HEK293T (cell line): ENCODE measurements at regions not wholly inside any gene's neighbourhood (a gene's known extent, or its start where the extent isn't known, plus 50 kb on each side); places are given as distances from the start of the nearest gene placed in this dataset.

Experiments
- ARNT ChIP-seq: fragments of 450-650 bp; IDR thresholded peaks from 2 replicates; pipeline ENCODE4 v1.6.1; 2017; ENCODE audit warnings: mild to moderate bottlenecking
- BHLHE40 ChIP-seq: fragments of 450-650 bp; IDR thresholded peaks from 2 replicates; pipeline ENCODE4 v1.6.1; 2016; ENCODE audit warnings: mild to moderate bottlenecking, moderate library complexity, borderline replicate concordance
- CTBP1 ChIP-seq: fragments of 450-650 bp; IDR thresholded peaks from 2 replicates; pipeline ENCODE4 v1.6.1; 2016; ENCODE audit warnings: borderline replicate concordance
- FOXA1 ChIP-seq: fragments of 450-650 bp; IDR thresholded peaks from 2 replicates; pipeline ENCODE4 v1.6.1; 2016; ENCODE audit warnings: mild to moderate bottlenecking
- FOXK2 ChIP-seq: fragments of 450-650 bp; IDR thresholded peaks from 2 replicates; pipeline ENCODE4 v1.6.1; 2016; ENCODE audit warnings: mild to moderate bottlenecking
- FOXM1 ChIP-seq: fragments of 450-650 bp; IDR thresholded peaks from 2 replicates; pipeline ENCODE4 v1.6.1; 2017; ENCODE audit warnings: mild to moderate bottlenecking, borderline replicate concordance
- HDGF ChIP-seq: fragments of 450-650 bp; IDR thresholded peaks from 2 replicates; pipeline ENCODE4 v1.6.1; 2017; ENCODE audit warnings: antibody characterized with exemption, borderline replicate concordance
- LEF1 ChIP-seq: fragments of 450-650 bp; IDR thresholded peaks from 2 replicates; pipeline ENCODE4 v1.6.1; 2017; ENCODE audit warnings: mild to moderate bottlenecking, borderline replicate concordance
- NFRKB ChIP-seq: fragments of 450-650 bp; IDR thresholded peaks from 2 replicates; pipeline ENCODE4 v1.6.1; 2016; ENCODE audit warnings: mild to moderate bottlenecking, moderate library complexity
- SUZ12 ChIP-seq: fragments of 450-650 bp; IDR thresholded peaks from 2 replicates; pipeline ENCODE4 v1.6.1; 2016; ENCODE audit warnings: mild to moderate bottlenecking
- TARDBP ChIP-seq: fragments of 450-650 bp; IDR thresholded peaks from 2 replicates; pipeline ENCODE4 v1.6.1; 2016
- ZNF384 ChIP-seq: fragments of 450-650 bp; IDR thresholded peaks from 2 replicates; pipeline ENCODE4 v1.6.1; 2016

DNA sequence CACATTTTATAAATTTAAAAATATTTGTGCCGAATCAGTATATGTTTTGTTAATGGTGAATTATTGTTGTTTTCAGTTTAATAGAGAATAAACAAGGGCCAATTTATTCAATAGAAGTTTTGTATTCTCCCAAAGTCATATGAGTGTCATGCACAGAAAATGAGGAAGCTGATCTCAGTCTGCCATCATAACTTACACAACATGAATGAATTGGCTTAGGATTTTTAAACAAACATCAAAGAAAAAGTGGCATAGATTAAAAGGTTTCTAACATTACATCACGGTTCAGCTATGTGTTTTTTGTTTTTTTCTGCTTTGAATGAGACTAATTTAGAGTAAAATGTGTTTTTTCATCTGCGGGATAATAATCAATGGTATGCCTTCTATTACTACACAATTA, 123.4 kb upstream of the CTNNA2 start:
- TF ChIP-seq CTBP1: no peak
- no peak for TF ChIP-seq SUZ12
- TF ChIP-seq FOXA1: no peak
- TF ChIP-seq TARDBP: no peak
- TF ChIP-seq HDGF: no peak
- no peak for TF ChIP-seq BHLHE40
- TF ChIP-seq ARNT: no peak
- TF ChIP-seq FOXK2: no peak
- TF ChIP-seq NFRKB: no peak
- no peak for TF ChIP-seq LEF1
- TF ChIP-seq FOXM1: no peak
- TF ChIP-seq ZNF384: no peak
